ENCODE measurements at regions not wholly inside any gene's neighbourhood (a gene's known extent, or its start where the extent isn't known, plus 50 kb on each side); places are given as distances from the start of the nearest gene placed in this dataset.

DNA sequence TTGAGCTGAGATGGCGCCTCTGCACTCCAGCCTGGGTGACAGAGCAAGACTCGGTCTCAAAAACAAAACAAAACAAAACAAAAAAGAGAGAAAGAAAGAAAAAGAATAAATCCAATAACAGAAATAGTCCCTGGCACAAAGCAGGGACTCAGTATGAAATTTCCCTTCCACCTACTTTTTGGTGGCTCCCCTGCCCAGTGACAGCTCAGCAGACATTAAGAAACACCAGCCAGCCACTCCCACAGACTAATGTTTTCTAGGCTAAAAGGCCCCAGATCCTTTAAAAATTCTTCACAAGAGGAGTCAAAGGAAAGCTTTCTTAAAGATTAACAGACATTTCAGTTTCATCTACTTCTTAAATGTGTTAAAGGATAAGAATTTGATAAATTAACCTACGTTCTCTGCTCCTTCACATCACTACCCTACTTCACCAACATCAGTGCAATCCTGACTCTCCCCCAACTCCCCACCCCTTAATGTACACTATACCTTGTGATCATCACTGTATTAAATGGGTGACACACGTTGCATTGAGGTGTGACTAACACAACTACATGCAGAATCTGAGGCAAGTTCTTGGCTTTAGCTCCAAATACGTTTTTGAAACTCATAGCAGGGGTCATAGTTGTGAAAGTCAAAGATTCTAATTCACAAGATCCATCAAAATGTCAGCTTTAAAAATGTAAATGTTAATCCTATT lies 114.5 kb upstream of the CAV2 start:
- no peak overlapping the region for H3K4me3 ChIP-seq (replicated peaks; ENCODE audit: insufficient read depth, low read length)
- H3K27me3 ChIP-seq (ENCODE audit: insufficient read depth, poor library complexity, severe bottlenecking): no peaks in the 10 kb centered on the region
- no peak for DNase-seq (ENCODE audit: low read depth in 1 of 2, low spot score in 1 of 2)
- TF ChIP-seq SPI1 (IDR thresholded peaks at IDR 0.05; ENCODE audit: borderline replicate concordance, low read depth) (no peak), GABPA (IDR thresholded peaks at IDR 0.05; ENCODE audit: low read depth) (no peak), POLR2AphosphoS5 (IDR thresholded peaks at IDR 0.05; ENCODE audit: low read depth) (no peak)
- TF ChIP-seq, protein P1, sequence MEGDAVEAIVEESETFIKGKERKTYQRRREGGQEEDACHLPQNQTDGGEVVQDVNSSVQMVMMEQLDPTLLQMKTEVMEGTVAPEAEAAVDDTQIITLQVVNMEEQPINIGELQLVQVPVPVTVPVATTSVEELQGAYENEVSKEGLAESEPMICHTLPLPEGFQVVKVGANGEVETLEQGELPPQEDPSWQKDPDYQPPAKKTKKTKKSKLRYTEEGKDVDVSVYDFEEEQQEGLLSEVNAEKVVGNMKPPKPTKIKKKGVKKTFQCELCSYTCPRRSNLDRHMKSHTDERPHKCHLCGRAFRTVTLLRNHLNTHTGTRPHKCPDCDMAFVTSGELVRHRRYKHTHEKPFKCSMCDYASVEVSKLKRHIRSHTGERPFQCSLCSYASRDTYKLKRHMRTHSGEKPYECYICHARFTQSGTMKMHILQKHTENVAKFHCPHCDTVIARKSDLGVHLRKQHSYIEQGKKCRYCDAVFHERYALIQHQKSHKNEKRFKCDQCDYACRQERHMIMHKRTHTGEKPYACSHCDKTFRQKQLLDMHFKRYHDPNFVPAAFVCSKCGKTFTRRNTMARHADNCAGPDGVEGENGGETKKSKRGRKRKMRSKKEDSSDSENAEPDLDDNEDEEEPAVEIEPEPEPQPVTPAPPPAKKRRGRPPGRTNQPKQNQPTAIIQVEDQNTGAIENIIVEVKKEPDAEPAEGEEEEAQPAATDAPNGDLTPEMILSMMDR (IDR thresholded peaks at IDR 0.05; ENCODE audit: insufficient read depth, low read length): no peak
- TF ChIP-seq, protein P2, sequence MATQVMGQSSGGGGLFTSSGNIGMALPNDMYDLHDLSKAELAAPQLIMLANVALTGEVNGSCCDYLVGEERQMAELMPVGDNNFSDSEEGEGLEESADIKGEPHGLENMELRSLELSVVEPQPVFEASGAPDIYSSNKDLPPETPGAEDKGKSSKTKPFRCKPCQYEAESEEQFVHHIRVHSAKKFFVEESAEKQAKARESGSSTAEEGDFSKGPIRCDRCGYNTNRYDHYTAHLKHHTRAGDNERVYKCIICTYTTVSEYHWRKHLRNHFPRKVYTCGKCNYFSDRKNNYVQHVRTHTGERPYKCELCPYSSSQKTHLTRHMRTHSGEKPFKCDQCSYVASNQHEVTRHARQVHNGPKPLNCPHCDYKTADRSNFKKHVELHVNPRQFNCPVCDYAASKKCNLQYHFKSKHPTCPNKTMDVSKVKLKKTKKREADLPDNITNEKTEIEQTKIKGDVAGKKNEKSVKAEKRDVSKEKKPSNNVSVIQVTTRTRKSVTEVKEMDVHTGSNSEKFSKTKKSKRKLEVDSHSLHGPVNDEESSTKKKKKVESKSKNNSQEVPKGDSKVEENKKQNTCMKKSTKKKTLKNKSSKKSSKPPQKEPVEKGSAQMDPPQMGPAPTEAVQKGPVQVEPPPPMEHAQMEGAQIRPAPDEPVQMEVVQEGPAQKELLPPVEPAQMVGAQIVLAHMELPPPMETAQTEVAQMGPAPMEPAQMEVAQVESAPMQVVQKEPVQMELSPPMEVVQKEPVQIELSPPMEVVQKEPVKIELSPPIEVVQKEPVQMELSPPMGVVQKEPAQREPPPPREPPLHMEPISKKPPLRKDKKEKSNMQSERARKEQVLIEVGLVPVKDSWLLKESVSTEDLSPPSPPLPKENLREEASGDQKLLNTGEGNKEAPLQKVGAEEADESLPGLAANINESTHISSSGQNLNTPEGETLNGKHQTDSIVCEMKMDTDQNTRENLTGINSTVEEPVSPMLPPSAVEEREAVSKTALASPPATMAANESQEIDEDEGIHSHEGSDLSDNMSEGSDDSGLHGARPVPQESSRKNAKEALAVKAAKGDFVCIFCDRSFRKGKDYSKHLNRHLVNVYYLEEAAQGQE (IDR thresholded peaks at IDR 0.05; ENCODE audit: insufficient replicate concordance, low read depth): no peak
- H3K27ac ChIP-seq (replicated peaks): no peak overlapping the region

GRCh38 chr7:116386674-116387073 lies 112.9 kb upstream of the CAV2 start:
- TF ChIP-seq, protein P2 (IDR thresholded peaks at IDR 0.05; ENCODE audit: insufficient replicate concordance, low read depth): no peak
- TF ChIP-seq SPI1 (IDR thresholded peaks at IDR 0.05; ENCODE audit: borderline replicate concordance, low read depth) (no peak), GABPA (IDR thresholded peaks at IDR 0.05; ENCODE audit: low read depth) (no peak)
- no peak for DNase-seq (ENCODE audit: low read depth in 1 of 2, low spot score in 1 of 2)
- Histone ChIP-seq H3K27ac (replicated peaks) (no peak overlapping the region), H3K4me3 (replicated peaks; ENCODE audit: insufficient read depth, low read length) (no peak overlapping the region), H3K27me3 (ENCODE audit: insufficient read depth, poor library complexity, severe bottlenecking) (no peaks in the 10 kb centered on the region)

DNA sequence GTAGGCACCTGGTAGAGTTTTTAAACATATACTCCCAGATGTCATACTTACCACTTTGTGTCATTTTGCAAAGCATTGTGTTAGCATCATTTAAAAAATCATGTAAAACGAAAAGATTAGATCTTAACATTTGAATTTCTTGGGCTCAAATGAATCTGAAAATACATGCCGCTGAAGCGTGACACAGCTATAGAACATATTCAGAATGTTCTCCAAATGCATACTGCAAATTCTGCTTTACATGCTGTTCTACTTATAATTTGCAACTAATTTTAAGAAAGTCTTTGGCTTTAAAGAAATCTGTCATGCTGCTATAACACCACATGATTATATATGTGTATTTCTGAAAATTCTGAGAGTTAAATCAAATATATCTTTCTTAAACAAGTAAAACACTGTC lies 109.2 kb upstream of the CAV2 start:
- no peak for DNase-seq (ENCODE audit: low read depth in 1 of 2, low spot score in 1 of 2)
- Histone ChIP-seq H3K27me3 (ENCODE audit: insufficient read depth, poor library complexity, severe bottlenecking) (no peaks in the 10 kb centered on the region), H3K4me3 (replicated peaks; ENCODE audit: insufficient read depth, low read length) (no peak overlapping the region), H3K27ac (replicated peaks) (no peak overlapping the region)
- TF ChIP-seq, protein P1 (IDR thresholded peaks at IDR 0.05; ENCODE audit: insufficient read depth, low read length): no peak
- TF ChIP-seq GABPA (IDR thresholded peaks at IDR 0.05; ENCODE audit: low read depth) (no peak), POLR2AphosphoS5 (IDR thresholded peaks at IDR 0.05; ENCODE audit: low read depth) (no peak), SPI1 (IDR thresholded peaks at IDR 0.05; ENCODE audit: borderline replicate concordance, low read depth) (no peak)
- TF ChIP-seq, protein P2 (IDR thresholded peaks at IDR 0.05; ENCODE audit: insufficient replicate concordance, low read depth): no peak

All from HL-60 (cell line).